ENCODE measurements at regions not wholly inside any gene's neighbourhood (a gene's known extent, or its start where the extent isn't known, plus 50 kb on each side); places are given as distances from the start of the nearest gene placed in this dataset.
"Not testable (repeated sequence)": the region's sequence is repeated elsewhere in the genome, so short reads cannot be mapped to it uniquely, and the experiment has no call there.

GRCh38 chr2:16071039-16071864 is 130.9 kb downstream of the MYCN start:
- DNase-seq, result no peak

GRCh38 chr2:16070648-16070971 is 130.3 kb downstream of the MYCN start:
- DNase-seq, result no peak

- DNase-seq, result no peak
These were observed 129.7 kb downstream of the MYCN start for GRCh38 chr2:16069933-16070647.

GRCh38 chr2:16069663-16069932 is 129.2 kb downstream of the MYCN start:
- DNase-seq, result no peak

GRCh38 chr2:16068552-16068940 is 128.2 kb downstream of the MYCN start:
- DNase-seq, result no peak

- no peak for DNase-seq
These were observed 127.7 kb downstream of the MYCN start for GRCh38 chr2:16067866-16068551.

- no peak for DNase-seq
These were observed 127.1 kb downstream of the MYCN start for GRCh38 chr2:16067444-16067843.

GRCh38 chr2:16067037-16067406 is 126.7 kb downstream of the MYCN start:
- DNase-seq, result no peak

GRCh38 chr2:16066261-16067036 is 126.1 kb downstream of the MYCN start:
- DNase-seq, result no peak

- not testable (repeated sequence) for DNase-seq
These were observed 125.1 kb downstream of the MYCN start for GRCh38 chr2:16065272-16066069.

GRCh38 chr2:16064745-16065144 is 124.4 kb downstream of the MYCN start:
- no peak for DNase-seq

GRCh38 chr2:16063955-16064633 is 123.7 kb downstream of the MYCN start:
- DNase-seq, result no peak

- no peak for DNase-seq
These were observed 123.0 kb downstream of the MYCN start for GRCh38 chr2:16063251-16063850.

GRCh38 chr2:16062471-16063250 is 122.3 kb downstream of the MYCN start:
- DNase-seq, result no peak

GRCh38 chr2:16061441-16062217 is 121.3 kb downstream of the MYCN start:
- no peak for DNase-seq

GRCh38 chr2:16060936-16061338 is 120.6 kb downstream of the MYCN start:
- DNase-seq, result no peak

GRCh38 chr2:16060125-16060935 is 120.0 kb downstream of the MYCN start:
- DNase-seq, result no peak

- no peak for DNase-seq
These were observed 119.2 kb downstream of the MYCN start for GRCh38 chr2:16059393-16060016.
